HG03354 (cell line): ENCODE measurements at regions not wholly inside any gene's neighbourhood (a gene's known extent, or its start where the extent isn't known, plus 50 kb on each side); places are given as distances from the start of the nearest gene placed in this dataset.

ENCODE experiments used
- ATAC-seq: cut with Tn5 transposase; IDR thresholded peaks from one replicate; pipeline ENCODE4 v1.9.1; 2021; ENCODE audit warnings: mild to moderate bottlenecking; ENCODE audit not compliant: unreplicated experiment, poor library complexity, severe bottlenecking

- no peak for ATAC-seq
Measured at GRCh38 chr1:239997515-239998311, 94.0 kb upstream of the FMN2 start.

GRCh38 chr1:239998312-239998649 lies 93.4 kb upstream of the FMN2 start:
- no peak for ATAC-seq

DNA sequence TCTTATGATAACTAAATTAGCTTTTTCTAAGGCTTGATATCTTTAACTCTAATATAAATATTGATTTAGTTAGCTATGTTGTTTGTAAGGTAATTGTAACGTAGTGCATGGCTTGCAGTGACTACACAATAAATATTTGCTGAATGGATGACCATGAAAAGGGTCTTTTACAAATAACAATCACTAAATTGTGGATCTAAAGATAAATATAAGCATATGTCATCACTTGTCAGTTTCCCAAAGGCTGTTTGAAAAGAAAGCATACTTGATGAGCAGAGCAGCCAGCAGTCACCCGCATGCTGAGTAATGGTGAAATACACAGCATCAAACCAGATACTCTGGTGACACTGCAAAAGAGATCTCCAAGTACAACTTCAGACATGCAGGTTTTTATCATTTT lies 92.5 kb upstream of the FMN2 start:
- no peak for ATAC-seq

GRCh38 chr1:240000634-240001033 lies 91.0 kb upstream of the FMN2 start:
- no peak for ATAC-seq

GRCh38 chr1:240001177-240001740 lies 90.4 kb upstream of the FMN2 start:
- no peak for ATAC-seq

- ATAC-seq = no peak
Measured at GRCh38 chr1:240004086-240004749, 87.5 kb upstream of the FMN2 start.

GRCh38 chr1:240005997-240006650 lies 85.6 kb upstream of the FMN2 start:
- ATAC-seq = no peak

DNA sequence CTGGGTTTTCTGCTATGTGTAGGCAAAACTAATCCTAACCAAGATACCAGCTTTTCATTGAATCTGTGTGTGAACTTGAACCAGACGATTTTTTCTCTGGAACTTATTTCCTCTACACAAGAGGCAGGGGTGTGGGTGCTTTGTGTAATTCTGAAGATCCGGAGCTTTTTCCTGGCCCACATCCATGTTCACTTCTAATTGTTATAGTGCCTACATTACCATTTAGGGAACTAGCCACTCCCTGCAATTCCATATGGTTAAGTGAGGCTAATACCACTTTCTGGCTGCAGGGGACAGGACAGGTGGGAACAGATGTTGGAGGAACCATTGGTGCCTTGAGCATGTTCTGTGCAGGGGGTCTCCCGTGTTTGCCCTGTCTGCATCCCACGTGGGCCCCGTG lies 83.4 kb upstream of the FMN2 start:
- no peak for ATAC-seq

- ATAC-seq = no peak
Measured at GRCh38 chr1:240014051-240014450, 77.6 kb upstream of the FMN2 start.

DNA sequence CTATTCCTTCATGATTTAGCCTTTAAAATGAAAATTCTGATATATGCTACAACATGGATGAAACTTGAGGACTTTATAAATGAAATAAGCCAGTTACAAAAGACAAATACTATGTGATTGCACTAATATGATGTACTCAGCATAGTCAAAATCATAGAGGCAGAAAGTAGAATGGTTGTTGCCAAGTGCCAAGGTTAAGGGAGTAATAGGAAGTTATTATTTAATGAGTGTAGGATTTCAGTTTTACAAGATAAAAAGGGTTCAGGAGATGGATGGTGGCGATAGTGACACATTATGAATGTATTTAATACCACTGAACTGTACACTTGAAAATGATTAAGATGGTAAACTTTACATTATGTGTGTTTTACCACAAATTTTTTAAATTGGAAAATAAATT lies 73.1 kb upstream of the FMN2 start:
- no peak for ATAC-seq

DNA sequence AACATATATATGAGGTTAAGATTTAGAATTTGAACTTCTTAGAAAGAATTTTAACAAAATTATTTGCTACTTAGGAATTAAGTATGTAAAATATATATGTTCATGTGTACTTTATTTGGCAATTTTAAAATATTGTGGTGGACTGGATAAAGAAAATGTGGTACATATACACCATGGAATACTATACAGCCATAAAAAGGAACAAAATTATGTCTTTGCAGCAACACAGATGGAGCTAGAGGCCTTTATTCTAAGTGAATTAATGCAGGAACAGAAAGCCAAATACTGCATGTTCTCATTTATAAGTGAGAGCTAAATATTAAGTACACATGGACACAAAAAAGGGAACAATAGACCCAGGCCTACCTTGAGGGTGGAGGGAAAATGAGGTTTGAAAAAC lies 72.2 kb upstream of the FMN2 start:
- ATAC-seq = no peak

DNA sequence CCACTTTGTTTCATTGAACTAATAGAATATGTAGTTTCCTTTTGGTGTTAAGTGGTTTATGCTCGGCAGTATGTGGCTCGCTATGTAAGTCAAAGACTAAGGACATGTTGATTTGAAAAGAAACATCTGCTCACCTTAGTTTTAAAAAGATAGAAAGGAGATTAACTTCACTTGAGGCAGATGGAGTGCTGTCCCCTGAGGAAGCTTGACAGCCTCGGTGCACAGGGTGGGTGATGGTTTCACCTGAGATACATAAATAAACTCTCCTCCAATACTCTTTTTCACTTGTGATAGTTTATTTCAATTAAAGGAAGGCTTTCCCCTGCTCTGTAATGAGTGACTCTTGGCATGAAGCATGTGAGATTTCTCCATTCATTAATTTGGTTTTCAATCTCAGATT lies 70.8 kb upstream of the FMN2 start:
- ATAC-seq = no peak

GRCh38 chr1:240021709-240022108 lies 70.0 kb upstream of the FMN2 start:
- ATAC-seq = no peak

- peak; percentile 93 for ATAC-seq
Measured at GRCh38 chr1:240027059-240027462, 64.6 kb upstream of the FMN2 start.

- ATAC-seq = no peak
Measured at GRCh38 chr1:240029418-240029817, 62.3 kb upstream of the FMN2 start.

GRCh38 chr1:240030236-240030635 lies 61.4 kb upstream of the FMN2 start:
- no peak for ATAC-seq

- ATAC-seq = no peak
Measured at GRCh38 chr1:240031009-240031408, 60.7 kb upstream of the FMN2 start.

- no peak for ATAC-seq
Measured at GRCh38 chr1:240031414-240031813, 60.3 kb upstream of the FMN2 start.

- no peak for ATAC-seq
Measured at GRCh38 chr1:240033406-240033805, 58.3 kb upstream of the FMN2 start.

DNA sequence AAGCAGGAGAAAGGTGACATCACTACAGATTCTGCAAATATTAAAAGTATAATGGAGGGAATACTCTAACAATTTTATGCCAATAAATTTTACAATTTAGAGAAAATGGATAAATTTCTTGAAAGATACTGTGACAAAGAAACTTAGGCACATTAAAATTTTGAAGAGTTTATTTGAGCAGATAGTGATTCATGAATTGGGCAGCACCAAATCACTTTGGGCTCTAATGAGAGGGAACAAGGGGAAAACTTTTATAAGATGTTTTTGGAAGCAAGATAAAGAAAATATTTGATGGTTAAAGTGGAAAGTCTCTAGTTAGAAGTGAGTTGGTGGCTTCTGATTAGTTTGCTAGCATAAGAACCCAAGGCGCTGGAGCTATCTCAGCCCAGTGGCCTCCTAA lies 55.2 kb upstream of the FMN2 start:
- ATAC-seq = no peak
